CD14-positive monocyte (primary cell): ENCODE measurements at regions not wholly inside any gene's neighbourhood (a gene's known extent, or its start where the extent isn't known, plus 50 kb on each side); places are given as distances from the start of the nearest gene placed in this dataset.

ENCODE experiments used
- DNase-seq, 3 donors: peaks; one replicate each; pipeline ENCODE4 v3.0.0-alpha.2; 2011 to 2022
- H2AFZ ChIP-seq: 2 replicates; pipeline ENCODE4 v1.6.0; 2012; ENCODE audit warnings: mild to moderate bottlenecking, low read depth, low read length, inconsistent platforms; ENCODE audit not compliant: insufficient read depth, poor library complexity, severe bottlenecking
- H3K27ac ChIP-seq, 2 donors: 1 replicate in 1 of 2; 2 replicates in 1 of 2; pipeline ENCODE4 v1.5.1; 2012 to 2013; ENCODE audit warnings: low read length in 2 of 2, control low read depth in 1 of 2, inconsistent platforms in 1 of 2, low read depth in 1 of 2, mild to moderate bottlenecking in 1 of 2
- H3K27me3 ChIP-seq, 2 donors: one replicate each; pipeline versions ENCODE4 v1.6.0 to v1.6.1; 2011 to 2013; ENCODE audit warnings: low read length in 2 of 2; ENCODE audit not compliant: control insufficient read depth in 2 of 2, insufficient read depth in 2 of 2
- H3K36me3 ChIP-seq, 2 donors: replicated peaks in 1 of 2; 1 replicate in 1 of 2; 2 replicates in 1 of 2; pipeline versions ENCODE4 v1.5.1 to v1.6.1; 2012 to 2013; ENCODE audit warnings: low read length in 2 of 2, control low read depth in 1 of 2, inconsistent platforms in 1 of 2, mild to moderate bottlenecking in 1 of 2; ENCODE audit not compliant: insufficient read depth in 2 of 2, control insufficient read depth in 1 of 2
- H3K4me1 ChIP-seq, 2 donors: 1 replicate in 1 of 2; 2 replicates in 1 of 2; pipeline versions ENCODE4 v1.5.1 to v1.6.1; 2012 to 2013; ENCODE audit warnings: low read length in 2 of 2, control low read depth in 1 of 2, inconsistent platforms in 1 of 2, mild to moderate bottlenecking in 1 of 2, moderate library complexity in 1 of 2; ENCODE audit not compliant: insufficient read depth in 2 of 2, control insufficient read depth in 1 of 2
- H3K4me2 ChIP-seq: replicated peaks from 2 replicates; pipeline ENCODE3; 2012; ENCODE audit warnings: low read length, moderate library complexity, mild to moderate bottlenecking; ENCODE audit not compliant: poor library complexity, severe bottlenecking; ENCODE audit errors: extremely low read depth
- H3K4me3 ChIP-seq, 3 experiments: fragments of 200-600 bp in 1 of 3; sonication (generic) in 1 of 3; replicated peaks in 1 of 3; 1 replicate in 2 of 3; 2 replicates in 1 of 3; pipeline ENCODE4 v1.5.1; 2011 to 2013; ENCODE audit warnings: low read length in 3 of 3, mild to moderate bottlenecking in 3 of 3, control low read depth in 2 of 3, low read depth in 2 of 3, inconsistent platforms in 1 of 3, moderate library complexity in 1 of 3
- H3K79me2 ChIP-seq: 2 replicates; pipeline ENCODE4 v1.6.0; 2012; ENCODE audit warnings: mild to moderate bottlenecking, control low read depth, inconsistent platforms, low read length, moderate library complexity; ENCODE audit not compliant: insufficient read depth
- H3K9ac ChIP-seq: 2 replicates; pipeline ENCODE4 v1.6.0; 2017; ENCODE audit warnings: low read length, mild to moderate bottlenecking; ENCODE audit not compliant: insufficient read depth, poor library complexity, severe bottlenecking
- H3K9me3 ChIP-seq, 2 donors: replicated peaks in 1 of 2; 1 replicate in 1 of 2; 2 replicates in 1 of 2; pipeline versions ENCODE4 v1.5.1 to v1.6.1; 2012 to 2013; ENCODE audit warnings: low read length in 2 of 2, control low read depth in 1 of 2; ENCODE audit not compliant: control insufficient read depth in 1 of 2, insufficient read depth in 1 of 2
- H4K20me1 ChIP-seq: 2 replicates; pipeline ENCODE4 v1.6.0; 2012; ENCODE audit warnings: mild to moderate bottlenecking, low read length, control low read depth, moderate library complexity; ENCODE audit not compliant: insufficient read depth
- H3K27ac Mint-ChIP-seq, 7 donors: one replicate each; pipeline ENCODE4 v1.8.0; 2020; ENCODE audit warnings: mild to moderate bottlenecking in 7 of 7, mixed read lengths in 7 of 7, moderate library complexity in 6 of 7, inconsistent platforms in 2 of 7
- H3K27me3 Mint-ChIP-seq, 3 donors: one replicate each; pipeline ENCODE4 v1.8.0; 2021 to 2022; ENCODE audit warnings: low read depth in 3 of 3, mild to moderate bottlenecking in 3 of 3, mixed read lengths in 3 of 3, moderate library complexity in 3 of 3, inconsistent platforms in 1 of 3
- H3K36me3 Mint-ChIP-seq, 2 donors: one replicate each; pipeline ENCODE4 v1.8.0; 2020; ENCODE audit warnings: mixed read lengths in 2 of 2, inconsistent platforms in 1 of 2, mild to moderate bottlenecking in 1 of 2
- H3K4me1 Mint-ChIP-seq: one replicate; pipeline ENCODE4 v1.8.0; 2020; ENCODE audit warnings: mild to moderate bottlenecking, mixed read lengths
- H3K4me3 Mint-ChIP-seq, 2 donors: one replicate each; pipeline ENCODE4 v1.8.0; 2020; ENCODE audit warnings: mild to moderate bottlenecking in 2 of 2, mixed read lengths in 2 of 2, moderate library complexity in 1 of 2
- H3K9me3 Mint-ChIP-seq, 7 donors: one replicate each; pipeline ENCODE4 v1.8.0; 2020 to 2022; ENCODE audit warnings: mixed read lengths in 7 of 7, mild to moderate bottlenecking in 6 of 7, moderate library complexity in 6 of 7, inconsistent platforms in 2 of 7
- WGBS: methylation state at CpG from one replicate; pipeline ENCODE4 v1.1.5; 2013; ENCODE audit warnings: missing lambda C conversion rate; ENCODE audit not compliant: insufficient coverage; 5-methylcytosine and 5-hydroxymethylcytosine counted together
- intact Hi-C, 2 donors: fragments of 100-400 bp; cut with micrococcal nuclease; formaldehyde crosslinking; loops; one replicate each; pipeline versions ENCODE4 v1.15.0 to v1.15.1; 2023
- TF ChIP-seq, protein P1 (sequence below): fragments of 200-600 bp; IDR thresholded peaks from one replicate; pipeline ENCODE4 v1.8.0; 2022; ENCODE audit warnings: antibody characterized with exemption, mild to moderate bottlenecking

GRCh38 chr10:65328486-65328885 lies 1597.3 kb upstream of the LRRTM3 start:
- Histone ChIP-seq H3K36me3 (no peaks in the 10 kb centered on the region), H3K79me2 (no peaks in the 10 kb centered on the region), H4K20me1 (no peaks in the 10 kb centered on the region), H2AFZ (no peak overlapping the region), H3K9ac (no peak overlapping the region), H3K4me1 (no peaks in the 10 kb centered on the region), H3K4me3 (no peak overlapping the region), H3K27ac (no peak overlapping the region), H3K9me3 (no peaks in the 10 kb centered on the region), H3K27me3 (no peaks in the 10 kb centered on the region), H3K4me2 (no peak overlapping the region)
- Mint-ChIP-seq H3K9me3 (peaks cover 0 to 3% (median 0%) of the 10 kb centered on the region in 7 donors), H3K27ac (no peak overlapping the region), H3K36me3 (no peaks in the 10 kb centered on the region), H3K4me3 (no peak overlapping the region), H3K27me3 (no peaks in the 10 kb centered on the region), H3K4me1 (no peaks in the 10 kb centered on the region)
- DNase-seq = no peak
- TF ChIP-seq, protein P1, sequence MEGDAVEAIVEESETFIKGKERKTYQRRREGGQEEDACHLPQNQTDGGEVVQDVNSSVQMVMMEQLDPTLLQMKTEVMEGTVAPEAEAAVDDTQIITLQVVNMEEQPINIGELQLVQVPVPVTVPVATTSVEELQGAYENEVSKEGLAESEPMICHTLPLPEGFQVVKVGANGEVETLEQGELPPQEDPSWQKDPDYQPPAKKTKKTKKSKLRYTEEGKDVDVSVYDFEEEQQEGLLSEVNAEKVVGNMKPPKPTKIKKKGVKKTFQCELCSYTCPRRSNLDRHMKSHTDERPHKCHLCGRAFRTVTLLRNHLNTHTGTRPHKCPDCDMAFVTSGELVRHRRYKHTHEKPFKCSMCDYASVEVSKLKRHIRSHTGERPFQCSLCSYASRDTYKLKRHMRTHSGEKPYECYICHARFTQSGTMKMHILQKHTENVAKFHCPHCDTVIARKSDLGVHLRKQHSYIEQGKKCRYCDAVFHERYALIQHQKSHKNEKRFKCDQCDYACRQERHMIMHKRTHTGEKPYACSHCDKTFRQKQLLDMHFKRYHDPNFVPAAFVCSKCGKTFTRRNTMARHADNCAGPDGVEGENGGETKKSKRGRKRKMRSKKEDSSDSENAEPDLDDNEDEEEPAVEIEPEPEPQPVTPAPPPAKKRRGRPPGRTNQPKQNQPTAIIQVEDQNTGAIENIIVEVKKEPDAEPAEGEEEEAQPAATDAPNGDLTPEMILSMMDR = no peak
- intact Hi-C loops = no loop called here

DNA sequence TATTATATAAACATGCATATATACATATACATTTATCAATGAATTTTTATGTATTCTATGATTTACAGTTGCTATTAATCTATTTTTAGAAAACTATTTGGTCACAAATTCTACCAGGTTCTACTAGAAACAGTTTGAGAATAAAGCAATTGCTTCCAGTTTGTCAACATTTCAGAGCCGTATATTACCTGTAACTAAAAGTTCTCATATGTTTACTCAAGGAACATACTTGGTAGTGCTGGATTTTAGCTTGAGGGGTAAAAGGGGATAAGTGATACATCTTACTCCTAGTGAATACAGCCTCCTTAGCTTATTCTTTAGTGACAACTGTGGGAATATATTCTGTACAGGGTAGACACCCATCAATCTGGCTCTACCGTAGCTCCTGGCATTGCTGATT lies 1590.5 kb upstream of the LRRTM3 start:
- no peak overlapping the region for H3K4me3 ChIP-seq
- Mint-ChIP-seq H3K36me3 (no peaks in the 10 kb centered on the region), H3K9me3 (peaks cover 0 to under 1% (median 0%) of the 10 kb centered on the region in 7 donors), H3K27ac (no peak overlapping the region), H3K4me1 (no peaks in the 10 kb centered on the region), H3K27me3 (no peaks in the 10 kb centered on the region), H3K4me3 (no peak overlapping the region)
- no CpG with 5 or more reads among the region's 2 CpGs for WGBS
- H3K4me1 ChIP-seq = no peaks in the 10 kb centered on the region
- intact Hi-C loops = no loop called here
- no peak overlapping the region for H2AFZ ChIP-seq
- H3K4me2 ChIP-seq = no peak overlapping the region
- H3K27ac ChIP-seq = no peak overlapping the region
- H3K9me3 ChIP-seq = no peaks in the 10 kb centered on the region
- no peaks in the 10 kb centered on the region for H3K36me3 ChIP-seq
- H3K27me3 ChIP-seq = no peaks in the 10 kb centered on the region
- TF ChIP-seq, protein P1 = no peak
- no peak for DNase-seq
- H3K79me2 ChIP-seq = no peaks in the 10 kb centered on the region
- H3K9ac ChIP-seq = no peak overlapping the region
- no peaks in the 10 kb centered on the region for H4K20me1 ChIP-seq
